Gastroesophageal sphincter (tissue), 4 donors: ENCODE measurements at regions not wholly inside any gene's neighbourhood (a gene's known extent, or its start where the extent isn't known, plus 50 kb on each side); places are given as distances from the start of the nearest gene placed in this dataset.

Experiments used
- ATAC-seq: fragments of 150-250 bp; one replicate; pipeline ENCODE4 v1.9.1; 2016; ENCODE audit warnings: mild to moderate bottlenecking, moderate library complexity
- H3K27ac ChIP-seq, 4 donors: fragments of 200-600 bp; sonication (generic) in 3 of 4; 1 replicate in 3 of 4; 2 replicates in 1 of 4; pipeline ENCODE4 v1.5.1; 2016 to 2019
- H3K27me3 ChIP-seq: fragments of 200-600 bp; sonication (generic); one replicate; pipeline ENCODE4 v1.5.1; 2019
- H3K36me3 ChIP-seq, 2 donors: fragments of 200-600 bp; sonication (generic); one replicate each; pipeline ENCODE4 v1.5.1; 2019; ENCODE audit warnings: control low read depth in 1 of 2
- H3K4me1 ChIP-seq, 3 donors: fragments of 200-600 bp; sonication (generic); 1 replicate in 2 of 3; 2 replicates in 1 of 3; pipeline ENCODE4 v1.5.1; 2016 to 2019; ENCODE audit warnings: control low read depth in 2 of 3
- H3K4me3 ChIP-seq, 2 donors: fragments of 200-600 bp; sonication (generic); one replicate each; pipeline ENCODE4 v1.5.1; 2019; ENCODE audit warnings: mild to moderate bottlenecking in 1 of 2, moderate library complexity in 1 of 2
- H3K9me3 ChIP-seq, 3 donors: fragments of 200-600 bp; sonication (generic); one replicate each; pipeline ENCODE4 v1.5.1; 2017 to 2019; ENCODE audit warnings: control low read depth in 2 of 3
- EP300 ChIP-seq: sonication (generic); formaldehyde crosslinking; IDR thresholded peaks from one replicate; pipeline ENCODE4 v1.6.1; 2017; ENCODE audit warnings: antibody characterized with exemption, mild to moderate bottlenecking
- POLR2A ChIP-seq, 2 donors: fragments of 450-650 bp; IDR thresholded peaks; one replicate each; pipeline ENCODE4 v1.6.1; 2017; ENCODE audit warnings: antibody characterized with exemption in 2 of 2, mild to moderate bottlenecking in 2 of 2, moderate library complexity in 1 of 2
- POLR2AphosphoS5 ChIP-seq: sonication (generic); formaldehyde crosslinking; IDR thresholded peaks from one replicate; pipeline ENCODE4 v1.6.1; 2017; ENCODE audit warnings: antibody characterized with exemption
- WGBS, 2 donors: methylation state at CpG; one replicate each; pipeline ENCODE4 v1.1.5; 2018; ENCODE audit warnings: low coverage in 1 of 2; 5-methylcytosine and 5-hydroxymethylcytosine counted together
- TF ChIP-seq, protein P1 (sequence below), 4 experiments: fragments of 200-600 bp in 2 of 4; fragments of 450-650 bp in 2 of 4; sonication (generic) in 1 of 4; IDR thresholded peaks; one replicate each; pipeline ENCODE4 v1.5.1; 2017 to 2019; ENCODE audit warnings: antibody characterized with exemption in 4 of 4, mild to moderate bottlenecking in 2 of 4, moderate library complexity in 2 of 4

DNA sequence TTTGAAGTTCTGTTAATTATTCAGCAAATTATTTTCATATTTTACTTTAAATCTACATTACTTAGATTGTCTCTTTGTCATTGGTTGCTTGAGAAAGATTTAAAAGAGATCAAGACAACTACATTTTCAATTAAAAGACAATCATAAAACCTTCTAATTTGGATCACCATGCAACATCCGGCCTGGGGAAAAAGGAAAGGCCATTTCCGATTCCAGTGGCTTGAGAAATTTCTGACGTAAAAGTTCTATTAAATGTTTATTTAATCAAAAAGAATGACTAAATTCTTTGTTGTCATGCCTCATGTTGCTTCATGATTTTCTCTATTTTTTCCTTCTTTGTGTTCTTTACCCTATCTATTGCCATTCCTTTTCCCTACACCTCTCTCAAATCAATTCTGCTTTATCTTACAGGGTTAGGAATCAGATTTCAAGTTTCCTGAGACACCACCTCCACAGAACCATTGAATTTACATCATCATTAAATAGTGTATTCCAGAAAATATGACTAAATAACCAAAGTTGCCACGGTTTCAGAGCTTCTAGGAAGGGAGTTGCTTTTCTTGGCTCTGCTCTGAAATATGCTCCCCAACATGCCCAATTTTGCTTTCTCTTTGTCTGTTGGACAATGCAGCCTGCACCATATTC lies 124.6 kb upstream of the ACSL4 start:
- TF ChIP-seq, protein P1, sequence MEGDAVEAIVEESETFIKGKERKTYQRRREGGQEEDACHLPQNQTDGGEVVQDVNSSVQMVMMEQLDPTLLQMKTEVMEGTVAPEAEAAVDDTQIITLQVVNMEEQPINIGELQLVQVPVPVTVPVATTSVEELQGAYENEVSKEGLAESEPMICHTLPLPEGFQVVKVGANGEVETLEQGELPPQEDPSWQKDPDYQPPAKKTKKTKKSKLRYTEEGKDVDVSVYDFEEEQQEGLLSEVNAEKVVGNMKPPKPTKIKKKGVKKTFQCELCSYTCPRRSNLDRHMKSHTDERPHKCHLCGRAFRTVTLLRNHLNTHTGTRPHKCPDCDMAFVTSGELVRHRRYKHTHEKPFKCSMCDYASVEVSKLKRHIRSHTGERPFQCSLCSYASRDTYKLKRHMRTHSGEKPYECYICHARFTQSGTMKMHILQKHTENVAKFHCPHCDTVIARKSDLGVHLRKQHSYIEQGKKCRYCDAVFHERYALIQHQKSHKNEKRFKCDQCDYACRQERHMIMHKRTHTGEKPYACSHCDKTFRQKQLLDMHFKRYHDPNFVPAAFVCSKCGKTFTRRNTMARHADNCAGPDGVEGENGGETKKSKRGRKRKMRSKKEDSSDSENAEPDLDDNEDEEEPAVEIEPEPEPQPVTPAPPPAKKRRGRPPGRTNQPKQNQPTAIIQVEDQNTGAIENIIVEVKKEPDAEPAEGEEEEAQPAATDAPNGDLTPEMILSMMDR (IDR thresholded peaks at IDR 0.05), result no peak
- TF ChIP-seq EP300 (no peak), POLR2A (IDR thresholded peaks at IDR 0.05) (no peak), POLR2AphosphoS5 (no peak)
- ATAC-seq, result no peak
- Histone ChIP-seq H3K27ac (no peak overlapping the region), H3K27me3 (no peaks in the 10 kb centered on the region), H3K9me3 (no peaks in the 10 kb centered on the region), H3K36me3 (no peaks in the 10 kb centered on the region), H3K4me3 (no peak overlapping the region), H3K4me1 (no peaks in the 10 kb centered on the region)
- WGBS, 2 donors, result 54 to 59% methylated on average over 3 to 4 of the region's 4 CpGs

DNA sequence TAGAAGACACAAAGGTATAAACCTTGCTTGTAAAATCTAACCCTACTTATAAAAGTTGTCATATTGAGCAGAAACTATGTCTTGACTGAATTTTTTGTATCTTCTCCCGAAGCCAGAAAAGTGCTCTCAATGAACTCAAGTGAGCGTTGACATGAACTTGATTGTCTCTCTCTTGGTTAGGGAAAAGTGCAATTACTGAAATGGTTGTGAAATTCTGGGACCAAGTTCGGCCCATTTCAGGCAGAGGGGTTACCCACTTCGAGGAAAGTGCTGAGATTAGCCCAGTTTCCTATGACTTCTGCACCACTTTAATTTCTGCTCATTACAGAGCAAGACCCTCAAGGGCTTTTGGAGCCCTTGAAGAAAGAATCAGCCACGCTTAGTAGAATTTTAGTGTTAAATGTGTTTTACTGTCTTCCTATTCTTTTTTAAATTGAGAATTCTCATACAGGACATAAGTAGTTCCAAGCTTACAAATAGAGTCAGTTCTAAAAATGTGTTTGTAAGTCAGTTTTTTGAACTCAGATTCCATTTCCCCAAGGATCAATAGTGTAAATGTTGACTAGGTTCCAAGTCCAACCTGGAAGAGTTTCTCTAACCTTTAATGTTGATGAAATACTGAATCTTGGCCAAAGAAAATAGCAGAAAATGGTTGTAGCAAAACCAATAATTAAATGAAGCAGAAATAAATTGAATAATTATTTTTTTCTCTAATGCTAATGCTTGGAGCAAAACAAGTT lies 125.7 kb upstream of the ACSL4 start:
- no peak for ATAC-seq
- 84 to 100% methylated on average over 3 of the region's 5 CpGs for WGBS, 2 donors
- no peak overlapping the region for H3K27ac ChIP-seq

DNA sequence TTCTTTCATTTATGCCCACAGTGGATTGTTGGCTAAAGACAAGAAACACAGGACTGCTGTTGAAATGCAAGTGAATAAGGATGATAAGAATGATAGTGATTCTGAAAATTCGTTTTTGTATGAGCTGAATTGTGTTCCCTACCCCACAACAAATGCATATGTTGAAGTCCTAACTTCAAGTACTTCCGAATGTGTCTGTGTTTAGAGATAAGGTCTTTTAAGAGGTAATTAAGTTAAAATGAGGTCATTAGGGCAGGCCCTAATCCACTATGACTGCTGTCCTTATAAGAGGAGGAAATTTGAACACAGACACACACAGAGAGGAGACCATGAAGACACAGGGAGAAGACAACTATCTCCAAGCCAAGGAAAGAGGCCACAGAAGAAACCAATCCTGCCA lies 126.6 kb upstream of the ACSL4 start:
- Histone ChIP-seq H3K27me3 (no peaks in the 10 kb centered on the region), H3K27ac (no peak overlapping the region), H3K4me3 (no peak overlapping the region), H3K9me3 (no peaks in the 10 kb centered on the region), H3K36me3 (no peaks in the 10 kb centered on the region), H3K4me1 (no peaks in the 10 kb centered on the region)
- no peak for ATAC-seq
- no peak for TF ChIP-seq POLR2AphosphoS5
- no peak for TF ChIP-seq POLR2A (IDR thresholded peaks at IDR 0.05)
- TF ChIP-seq EP300, result no peak
- TF ChIP-seq, protein P1 (IDR thresholded peaks at IDR 0.05), result no peak
- WGBS, 2 donors, result 58 to 75% methylated on average over 2 of the region's 2 CpGs

More for the DNA sequence above, 125.7 kb upstream of the ACSL4 start:
- Histone ChIP-seq H3K4me1 (no peaks in the 10 kb centered on the region), H3K9me3 (no peaks in the 10 kb centered on the region), H3K27me3 (no peaks in the 10 kb centered on the region), H3K36me3 (no peaks in the 10 kb centered on the region), H3K4me3 (no peak overlapping the region)
- TF ChIP-seq EP300, result no peak
- TF ChIP-seq POLR2A (IDR thresholded peaks at IDR 0.05), result no peak
- TF ChIP-seq POLR2AphosphoS5, result no peak
- TF ChIP-seq, protein P1 (IDR thresholded peaks at IDR 0.05), result no peak

DNA sequence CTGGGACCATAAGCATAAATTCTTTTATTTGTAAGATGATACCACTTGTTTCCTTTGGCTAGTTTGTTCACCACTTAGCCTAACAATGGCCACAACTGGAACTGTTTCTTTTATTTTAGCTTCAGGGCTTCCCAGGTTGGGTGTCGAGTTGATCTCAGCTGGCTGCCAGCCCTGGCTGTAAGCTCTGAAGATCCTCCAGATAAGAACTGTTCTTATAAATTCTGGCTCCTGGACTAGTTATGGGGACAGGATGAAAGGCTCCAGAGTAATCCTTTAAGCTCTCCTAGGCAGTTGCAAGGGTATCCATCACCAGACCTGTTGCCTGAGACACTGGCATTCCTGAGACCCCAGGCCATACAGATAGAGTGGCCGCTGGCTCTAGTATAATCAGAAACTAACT lies 129.4 kb upstream of the ACSL4 start:
- H3K27ac ChIP-seq, result no peak overlapping the region
- no peaks in the 10 kb centered on the region for H3K9me3 ChIP-seq
- WGBS, 2 donors, result 56% methylated on average over 1 of the region's 2 CpGs; no CpG with 5 or more reads in 1 of the 2 donors
- no peaks in the 10 kb centered on the region for H3K36me3 ChIP-seq
- no peaks in the 10 kb centered on the region for H3K4me1 ChIP-seq
- no peak for ATAC-seq
- H3K27me3 ChIP-seq, result no peaks in the 10 kb centered on the region
- H3K4me3 ChIP-seq, result no peak overlapping the region
- TF ChIP-seq, protein P1 (IDR thresholded peaks at IDR 0.05), result no peak

DNA sequence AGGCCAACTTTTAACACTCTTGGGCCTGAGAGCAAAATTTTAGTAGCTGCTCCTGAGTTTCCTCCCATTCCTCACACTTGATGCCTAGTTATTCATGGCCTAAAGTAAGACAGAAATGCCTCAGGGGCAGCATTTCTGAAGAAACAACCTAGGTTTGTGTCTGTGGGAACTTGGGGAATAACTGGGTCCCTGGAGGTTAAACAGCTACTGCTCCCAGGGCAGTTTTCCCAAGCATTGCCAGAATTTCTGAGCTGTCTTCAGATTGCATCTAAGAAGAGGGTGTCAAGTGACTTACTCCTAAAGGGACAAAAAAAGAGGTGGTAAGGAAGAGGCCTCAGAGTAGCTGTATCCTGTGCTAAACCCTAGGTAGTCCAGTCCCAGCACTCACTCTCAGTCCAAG lies 130.8 kb upstream of the ACSL4 start:
- TF ChIP-seq POLR2A (IDR thresholded peaks at IDR 0.05) (no peak), EP300 (no peak), POLR2AphosphoS5 (no peak)
- no peaks in the 10 kb centered on the region for H3K36me3 ChIP-seq

More for the DNA sequence above, 130.8 kb upstream of the ACSL4 start:
- no peak overlapping the region for H3K4me3 ChIP-seq
- no peak for ATAC-seq
- H3K27ac ChIP-seq, result no peak overlapping the region
- H3K9me3 ChIP-seq, result no peaks in the 10 kb centered on the region
- H3K4me1 ChIP-seq, result no peaks in the 10 kb centered on the region
- no peaks in the 10 kb centered on the region for H3K27me3 ChIP-seq
